ENCODE measurements at regions not wholly inside any gene's neighbourhood (a gene's known extent, or its start where the extent isn't known, plus 50 kb on each side); places are given as distances from the start of the nearest gene placed in this dataset.
"Not testable (repeated sequence)": the region's sequence is repeated elsewhere in the genome, so short reads cannot be mapped to it uniquely, and the experiment has no call there.

DNA sequence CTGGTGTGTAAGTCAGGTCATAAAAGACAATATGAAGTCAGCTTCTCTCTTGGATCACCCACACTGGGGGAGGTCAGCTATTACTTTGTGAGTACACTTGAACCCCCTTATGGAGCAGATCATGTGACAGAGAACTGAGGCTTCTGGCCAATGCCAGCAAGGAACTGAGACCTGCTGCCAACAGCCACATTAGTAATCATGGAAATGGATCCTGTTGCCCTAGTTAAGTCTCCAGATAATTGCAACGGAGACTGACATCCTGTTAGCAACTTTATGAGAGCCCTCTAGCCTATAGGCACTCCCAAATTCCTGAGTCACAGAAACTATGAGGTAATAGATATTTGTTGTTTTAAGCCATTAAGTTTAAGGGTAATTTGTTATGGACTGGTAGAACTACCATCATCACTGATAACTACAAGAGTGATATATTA lies 110.4 kb upstream of the GMNC start:
- POLR2A ChIA-PET = no interaction called here
- Mint-ChIP-seq H3K4me1 (no peaks in the 10 kb centered on the region), H3K9me3 (ENCODE audit: low read depth) (no peaks in the 10 kb centered on the region)

DNA sequence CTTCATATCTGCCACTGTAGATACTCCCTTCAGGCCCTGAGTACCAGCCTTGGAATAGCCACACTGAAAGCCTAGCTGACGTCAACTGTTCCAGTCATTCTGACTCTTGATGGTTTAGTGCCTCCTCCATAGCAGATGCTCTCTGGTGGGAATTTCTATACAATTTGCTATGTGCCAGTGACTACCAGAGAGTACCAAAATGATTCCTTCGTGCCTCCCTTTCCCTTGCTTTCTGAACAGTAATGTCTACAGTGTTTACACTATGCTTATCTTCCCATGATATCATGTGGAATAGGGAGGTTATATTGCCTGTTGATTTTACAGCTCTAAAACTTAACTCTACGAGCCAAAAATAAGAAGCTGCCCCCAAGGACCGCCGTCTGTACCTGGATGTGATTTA lies 109.7 kb upstream of the GMNC start:
- Mint-ChIP-seq H3K4me3 (no peak overlapping the region), H3K27me3 (no peaks in the 10 kb centered on the region), H3K4me1 (no peaks in the 10 kb centered on the region), H3K27ac (no peak overlapping the region), H3K9me3 (ENCODE audit: low read depth) (no peaks in the 10 kb centered on the region), H3K36me3 (ENCODE audit: low read depth) (no peaks in the 10 kb centered on the region)
- ChIA-PET CTCF (no interaction called here), POLR2A (no interaction called here)
- no peak for ATAC-seq
- DNase-seq = no peak
- intact Hi-C loops (cut with DNase I, micrococcal nuclease) = no loop called here

More for the DNA sequence above, 110.4 kb upstream of the GMNC start:
- intact Hi-C loops (cut with DNase I, micrococcal nuclease) = no loop called here
- no peak overlapping the region for H3K4me3 Mint-ChIP-seq
- no peaks in the 10 kb centered on the region for H3K36me3 Mint-ChIP-seq (ENCODE audit: low read depth)
- ATAC-seq = no peak
- H3K27me3 Mint-ChIP-seq = no peaks in the 10 kb centered on the region
- H3K27ac Mint-ChIP-seq = no peak overlapping the region
- CTCF ChIA-PET = no interaction called here
- DNase-seq = no peak

DNA sequence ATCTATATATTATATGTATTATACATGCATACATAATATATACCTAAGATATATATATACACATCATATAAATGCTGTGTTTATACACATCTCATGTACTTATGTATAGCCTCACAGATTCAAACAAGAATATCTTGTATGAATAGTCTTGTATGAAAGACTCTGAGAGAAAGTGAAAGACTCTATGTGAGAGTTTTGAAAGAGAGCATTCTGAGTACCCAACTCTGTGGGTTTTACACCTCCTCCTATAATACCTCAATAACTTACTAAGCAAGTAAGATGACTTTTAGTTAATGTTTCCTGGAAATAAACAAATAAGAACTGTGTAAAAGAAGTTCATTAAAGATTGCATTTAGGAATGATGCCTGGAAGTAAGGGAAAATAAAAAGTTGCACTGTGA lies 108.1 kb upstream of the GMNC start:
- H3K36me3 Mint-ChIP-seq (ENCODE audit: low read depth) = no peaks in the 10 kb centered on the region
- CTCF ChIA-PET = no interaction called here
- H3K4me1 Mint-ChIP-seq = no peaks in the 10 kb centered on the region
- DNase-seq = no peak
- POLR2A ChIA-PET = no interaction called here
- H3K9me3 Mint-ChIP-seq (ENCODE audit: low read depth) = no peaks in the 10 kb centered on the region
- H3K27me3 Mint-ChIP-seq = peaks cover 2% of the 10 kb centered on the region
- no peak for ATAC-seq
- no peak overlapping the region for H3K4me3 Mint-ChIP-seq
- intact Hi-C loops (cut with DNase I, micrococcal nuclease) = no loop called here
- H3K27ac Mint-ChIP-seq = no peak overlapping the region

DNA sequence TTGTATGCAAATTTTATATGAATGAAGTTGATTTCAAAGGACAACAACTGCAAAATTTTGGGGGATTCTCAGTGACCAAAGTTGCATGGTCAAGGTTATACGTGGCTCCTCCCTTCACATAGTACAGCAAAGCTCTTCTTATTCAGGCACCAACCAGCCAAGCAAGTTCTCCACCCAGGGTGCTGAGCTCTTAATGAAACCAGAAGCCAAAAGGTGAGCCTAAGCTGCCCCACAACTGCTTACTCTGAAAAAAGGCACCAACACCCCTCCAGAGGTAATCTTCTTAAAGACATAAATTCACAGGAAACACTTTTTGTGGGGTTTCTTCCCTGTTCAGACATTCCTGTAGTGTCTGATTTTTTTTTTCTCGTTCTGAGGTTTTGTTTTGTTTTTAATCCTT lies 106.1 kb upstream of the GMNC start:
- ChIA-PET CTCF (no interaction called here), POLR2A (no interaction called here)
- Mint-ChIP-seq H3K9me3 (ENCODE audit: low read depth) (no peaks in the 10 kb centered on the region), H3K36me3 (ENCODE audit: low read depth) (no peaks in the 10 kb centered on the region), H3K27me3 (peaks cover 4% of the 10 kb centered on the region), H3K27ac (no peak overlapping the region), H3K4me1 (no peaks in the 10 kb centered on the region), H3K4me3 (no peak overlapping the region)
- DNase-seq (no peak), ATAC-seq (no peak)
- intact Hi-C loops (cut with DNase I, micrococcal nuclease) = no loop called here

DNA sequence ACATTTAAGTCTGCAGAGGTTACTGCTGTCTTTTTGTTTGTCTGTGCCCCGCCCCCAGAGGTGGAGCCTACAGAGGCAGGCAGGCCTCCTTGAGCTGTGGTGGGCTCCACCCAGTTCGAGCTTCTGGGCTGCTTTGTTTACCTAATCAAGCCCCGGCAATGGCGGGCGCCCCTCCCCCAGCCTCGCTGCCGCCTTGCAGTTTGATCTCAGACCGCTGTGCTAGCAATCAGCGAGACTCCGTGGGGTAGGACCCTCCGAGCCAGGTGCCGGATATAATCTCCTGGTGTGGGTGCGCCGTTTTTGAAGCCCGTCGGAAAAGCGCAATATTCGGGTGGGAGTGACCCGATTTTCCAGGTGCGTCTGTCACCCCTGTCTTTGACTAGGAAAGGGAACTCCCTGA lies 102.4 kb upstream of the GMNC start:
- H3K4me3 Mint-ChIP-seq; H3K27ac Mint-ChIP-seq; POLR2A ChIA-PET; ATAC-seq; H3K9me3 Mint-ChIP-seq (ENCODE audit: low read depth); DNase-seq; H3K36me3 Mint-ChIP-seq (ENCODE audit: low read depth); H3K27me3 Mint-ChIP-seq; H3K4me1 Mint-ChIP-seq; intact Hi-C loops (cut with DNase I, micrococcal nuclease): not testable (repeated sequence)
- CTCF ChIA-PET = interaction anchor here (0.6 kb wide), 1 partner anchor 102 kb away, joined by 4 read pairs; the partner anchor contains the start of gene GMNC

DNA sequence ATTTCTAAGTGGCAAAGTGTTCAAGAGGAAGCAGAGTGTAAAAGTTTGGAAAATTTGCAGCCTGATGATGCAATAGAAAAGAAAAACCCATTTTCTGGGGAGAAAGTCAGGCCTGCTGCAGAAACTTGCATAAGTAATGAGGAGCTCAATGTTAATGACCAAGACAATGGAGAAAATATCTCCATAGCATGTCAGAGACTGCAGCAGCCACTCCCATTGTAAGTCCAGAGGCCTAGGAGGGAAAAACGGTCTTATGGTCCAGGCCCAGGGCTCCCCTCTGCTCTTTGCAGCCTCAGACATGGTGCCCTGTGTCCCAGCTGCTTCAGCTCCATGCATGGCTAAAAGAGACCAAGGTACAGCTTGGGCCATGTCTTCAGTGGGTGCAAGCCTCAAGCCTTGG lies 96.6 kb upstream of the GMNC start:
- peaks cover 3% of the 10 kb centered on the region for H3K27me3 Mint-ChIP-seq
- no peak for ATAC-seq
- H3K9me3 Mint-ChIP-seq (ENCODE audit: low read depth) = peaks cover 8% of the 10 kb centered on the region
- no peaks in the 10 kb centered on the region for H3K36me3 Mint-ChIP-seq (ENCODE audit: low read depth)
- no peak for DNase-seq
- CTCF ChIA-PET = no interaction called here
- POLR2A ChIA-PET = no interaction called here
- intact Hi-C loops (cut with DNase I, micrococcal nuclease) = no loop called here
- no peak overlapping the region for H3K4me3 Mint-ChIP-seq
- H3K4me1 Mint-ChIP-seq = no peaks in the 10 kb centered on the region
- no peak overlapping the region for H3K27ac Mint-ChIP-seq

DNA sequence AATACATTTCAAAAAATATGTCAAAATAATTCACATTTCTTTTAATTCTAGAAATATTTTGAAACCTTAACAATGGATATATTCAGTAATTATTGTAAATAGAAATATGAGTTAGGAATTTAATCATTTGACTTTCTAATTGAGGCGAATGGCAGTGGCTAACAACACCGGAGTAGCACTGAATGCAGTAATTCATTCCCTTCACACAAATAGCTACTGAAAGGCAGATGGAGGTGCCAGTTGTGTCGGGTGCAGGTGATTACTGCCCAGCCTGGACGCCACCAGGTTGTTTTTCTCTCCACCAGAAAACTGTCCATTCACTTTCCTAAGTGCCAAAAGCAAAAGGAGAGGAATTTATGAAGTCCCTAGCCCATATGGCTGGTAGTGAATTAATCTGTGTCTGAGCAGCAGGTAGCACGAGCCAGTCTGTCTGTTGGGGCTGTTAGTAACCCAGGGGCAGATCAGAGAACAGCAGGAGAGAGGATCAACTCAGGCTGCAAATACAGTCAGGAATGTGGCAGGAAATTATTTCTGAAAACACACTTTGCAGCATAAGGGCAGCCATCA lies 79.3 kb upstream of the GMNC start:
- H3K27ac Mint-ChIP-seq = no peak overlapping the region
- no peaks in the 10 kb centered on the region for H3K36me3 Mint-ChIP-seq (ENCODE audit: low read depth)
- H3K4me3 Mint-ChIP-seq = no peak overlapping the region
- CTCF ChIA-PET = no interaction called here
- intact Hi-C loops (cut with DNase I, micrococcal nuclease) = no loop called here
- POLR2A ChIA-PET = no interaction called here
- H3K4me1 Mint-ChIP-seq = no peaks in the 10 kb centered on the region
- H3K9me3 Mint-ChIP-seq (ENCODE audit: low read depth) = no peaks in the 10 kb centered on the region
- no peak for DNase-seq
- peaks cover 2% of the 10 kb centered on the region for H3K27me3 Mint-ChIP-seq
- no peak for ATAC-seq

DNA sequence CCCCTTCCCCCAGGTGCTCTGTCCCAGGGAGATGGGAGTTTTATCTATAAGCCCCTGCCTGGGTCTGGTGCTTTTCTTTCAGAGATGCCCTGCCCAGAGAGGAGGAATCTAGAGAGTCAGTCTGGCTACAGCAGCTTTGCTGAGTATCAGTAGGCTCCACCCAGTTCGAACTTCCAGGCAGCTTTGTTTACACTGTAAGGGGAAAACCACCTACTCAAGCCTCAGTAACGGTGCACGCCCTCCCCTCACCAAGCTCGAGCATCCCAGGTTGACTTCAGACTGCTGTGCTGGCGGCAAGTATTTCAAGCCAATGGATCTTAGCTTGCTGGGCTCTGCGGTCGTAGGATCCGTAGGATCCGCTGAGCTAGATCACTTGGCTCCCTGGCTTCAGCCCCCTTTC lies 72.1 kb upstream of the GMNC start:
- H3K27me3 Mint-ChIP-seq; intact Hi-C loops (cut with DNase I, micrococcal nuclease); POLR2A ChIA-PET; CTCF ChIA-PET; H3K36me3 Mint-ChIP-seq (ENCODE audit: low read depth); H3K9me3 Mint-ChIP-seq (ENCODE audit: low read depth); ATAC-seq; DNase-seq; H3K4me1 Mint-ChIP-seq; H3K4me3 Mint-ChIP-seq; H3K27ac Mint-ChIP-seq: not testable (repeated sequence)

DNA sequence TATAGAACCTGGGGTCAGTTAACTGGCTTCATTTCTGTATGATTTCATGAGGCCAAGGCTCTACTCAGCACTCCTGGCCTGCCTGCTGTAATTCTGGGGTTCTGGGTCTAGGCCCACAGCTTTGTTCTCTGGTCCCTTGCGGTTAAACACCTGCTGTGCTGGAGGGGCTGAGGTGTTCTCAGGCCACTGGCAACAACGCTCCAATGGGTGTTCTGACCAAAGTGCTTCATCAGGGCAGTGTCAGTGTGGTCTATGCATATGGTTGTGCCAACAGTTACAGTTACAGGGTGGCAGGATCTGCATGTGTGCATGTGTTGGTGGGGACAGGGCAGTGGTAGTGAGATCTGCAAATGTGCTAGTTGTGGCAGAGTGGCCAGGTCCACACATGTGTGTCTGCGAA lies 64.1 kb upstream of the GMNC start:
- ChIA-PET CTCF (interaction anchor here (1.4 kb wide), 1 partner anchor 124 kb away, joined by 3 read pairs; no protein-coding TSS in a partner anchor), POLR2A (no interaction called here)
- no peak for ATAC-seq
- peaks cover 2% of the 10 kb centered on the region for H3K9me3 Mint-ChIP-seq (ENCODE audit: low read depth)
- no peak overlapping the region for H3K27ac Mint-ChIP-seq
- intact Hi-C loops (cut with DNase I, micrococcal nuclease) = no loop called here
- no peaks in the 10 kb centered on the region for H3K4me1 Mint-ChIP-seq
- no peaks in the 10 kb centered on the region for H3K27me3 Mint-ChIP-seq
- no peak overlapping the region for H3K4me3 Mint-ChIP-seq
- no peaks in the 10 kb centered on the region for H3K36me3 Mint-ChIP-seq (ENCODE audit: low read depth)
- no peak for DNase-seq

DNA sequence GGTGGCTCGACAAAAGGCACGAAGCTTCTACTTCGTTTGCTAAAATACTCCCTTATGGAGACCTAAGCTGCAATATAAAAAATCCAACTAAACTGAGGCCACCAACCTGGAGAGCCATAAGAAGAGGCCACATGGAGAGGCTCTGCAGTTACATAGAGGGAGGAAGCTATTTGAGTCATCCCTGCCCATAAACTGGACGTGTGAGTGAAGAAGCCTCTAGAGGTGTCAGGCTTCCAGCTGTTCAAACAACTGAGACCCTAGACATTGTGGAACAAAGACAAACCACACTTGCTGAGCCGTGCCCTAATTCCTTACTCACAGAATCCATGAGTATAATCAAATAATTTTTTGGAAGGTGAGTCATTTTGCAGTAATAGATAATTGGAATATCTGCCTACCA lies 50.2 kb upstream of the GMNC start:
- no peak overlapping the region for H3K27ac Mint-ChIP-seq
- ChIA-PET CTCF (no interaction called here), POLR2A (no interaction called here)
- DNase-seq = no peak
- H3K4me3 Mint-ChIP-seq = no peak overlapping the region
- ATAC-seq = no peak
- intact Hi-C loops (cut with DNase I, micrococcal nuclease) = no loop called here
- H3K36me3 Mint-ChIP-seq (ENCODE audit: low read depth) = no peaks in the 10 kb centered on the region
- H3K27me3 Mint-ChIP-seq = peaks cover 3% of the 10 kb centered on the region
- no peaks in the 10 kb centered on the region for H3K9me3 Mint-ChIP-seq (ENCODE audit: low read depth)
- H3K4me1 Mint-ChIP-seq = no peaks in the 10 kb centered on the region
